Trophoblast cell (in vitro differentiated cells and primary cell): ENCODE measurements at regions not wholly inside any gene's neighbourhood (a gene's known extent, or its start where the extent isn't known, plus 50 kb on each side); places are given as distances from the start of the nearest gene placed in this dataset.
"Not testable (repeated sequence)": the region's sequence is repeated elsewhere in the genome, so short reads cannot be mapped to it uniquely, and the experiment has no call there.

Experiments
- DNase-seq, 2 donors: peaks; one replicate each; pipeline ENCODE4 v3.0.0-alpha.2; 2016
- H2AFZ ChIP-seq: 2 replicates; pipeline ENCODE4 v1.6.1; 2013; ENCODE audit warnings: low read length, moderate library complexity, mild to moderate bottlenecking; ENCODE audit not compliant: insufficient read depth, poor library complexity
- H2AK5ac ChIP-seq: 2 replicates; pipeline ENCODE4 v1.6.1; 2013; ENCODE audit warnings: mild to moderate bottlenecking, low read length
- H2BK120ac ChIP-seq: 2 replicates; pipeline ENCODE4 v1.6.1; 2013; ENCODE audit warnings: low read length, mild to moderate bottlenecking, moderate library complexity; ENCODE audit not compliant: insufficient read depth, poor library complexity
- H2BK12ac ChIP-seq: 2 replicates; pipeline ENCODE4 v1.6.1; 2013; ENCODE audit warnings: mild to moderate bottlenecking, low read length, moderate library complexity
- H2BK5ac ChIP-seq: 2 replicates; pipeline ENCODE4 v1.6.1; 2013; ENCODE audit warnings: low read length, low read depth, moderate library complexity, mild to moderate bottlenecking; ENCODE audit not compliant: poor library complexity
- H3K14ac ChIP-seq: 2 replicates; pipeline ENCODE4 v1.6.1; 2013; ENCODE audit warnings: mild to moderate bottlenecking, low read length
- H3K18ac ChIP-seq: 2 replicates; pipeline ENCODE4 v1.6.1; 2013; ENCODE audit warnings: mild to moderate bottlenecking, low read length
- H3K23ac ChIP-seq: 2 replicates; pipeline ENCODE4 v1.6.1; 2013; ENCODE audit warnings: low read length
- H3K27ac ChIP-seq: 2 replicates; pipeline ENCODE4 v1.5.1; 2013; ENCODE audit warnings: low read depth, mild to moderate bottlenecking, inconsistent platforms, low read length, moderate library complexity
- H3K27me3 ChIP-seq: 2 replicates; pipeline ENCODE4 v1.6.1; 2013; ENCODE audit warnings: inconsistent platforms, mild to moderate bottlenecking, low read length, moderate library complexity; ENCODE audit not compliant: insufficient read depth
- H3K36me3 ChIP-seq, 2 experiments: 1 replicate in 1 of 2; 2 replicates in 1 of 2; pipeline ENCODE4 v1.6.1; 2013; ENCODE audit warnings: low read length in 2 of 2, mild to moderate bottlenecking in 2 of 2, moderate library complexity in 1 of 2; ENCODE audit not compliant: insufficient read depth in 2 of 2, control insufficient read depth in 1 of 2
- H3K4ac ChIP-seq: 2 replicates; pipeline ENCODE4 v1.6.1; 2013; ENCODE audit warnings: low read depth, mild to moderate bottlenecking, low read length, moderate library complexity
- H3K4me1 ChIP-seq, 2 experiments: 1 replicate in 1 of 2; 2 replicates in 1 of 2; pipeline ENCODE4 v1.6.1; 2013; ENCODE audit warnings: low read length in 2 of 2, mild to moderate bottlenecking in 2 of 2, moderate library complexity in 1 of 2; ENCODE audit not compliant: insufficient read depth in 2 of 2, control insufficient read depth in 1 of 2
- H3K4me2 ChIP-seq: 2 replicates; pipeline ENCODE4 v1.6.1; 2013; ENCODE audit warnings: inconsistent platforms, mild to moderate bottlenecking, low read length, moderate library complexity
- H3K4me3 ChIP-seq: 2 replicates; pipeline ENCODE4 v1.5.1; 2013; ENCODE audit warnings: mild to moderate bottlenecking, low read depth, low read length, inconsistent platforms
- H3K79me1 ChIP-seq: one replicate; pipeline ENCODE4 v1.6.1; 2013; ENCODE audit warnings: low read length
- H3K79me2 ChIP-seq: 2 replicates; pipeline ENCODE4 v1.6.1; 2013; ENCODE audit warnings: low read length, mild to moderate bottlenecking; ENCODE audit not compliant: control insufficient read depth, insufficient read depth, poor library complexity
- H3K9ac ChIP-seq: 2 replicates; pipeline ENCODE4 v1.6.1; 2013; ENCODE audit warnings: mild to moderate bottlenecking, low read length
- H3K9me3 ChIP-seq: 2 replicates; pipeline ENCODE4 v1.6.1; 2013; ENCODE audit warnings: low read depth, mild to moderate bottlenecking, control low read depth, inconsistent platforms, low read length; ENCODE audit not compliant: insufficient read depth
- H4K12ac ChIP-seq: 2 replicates; pipeline ENCODE4 v1.6.1; 2013; ENCODE audit warnings: low read depth, mild to moderate bottlenecking, low read length, moderate library complexity
- H4K8ac ChIP-seq: 2 replicates; pipeline ENCODE4 v1.6.1; 2013; ENCODE audit warnings: low read depth, mild to moderate bottlenecking, low read length, moderate library complexity
- H4K91ac ChIP-seq: one replicate; pipeline ENCODE4 v1.6.1; 2013; ENCODE audit warnings: low read depth, mild to moderate bottlenecking, low read length, moderate library complexity
- WGBS: extraction: QIAGEN DNeasy Blood & Tissue Kit; methylation state at CpG from one replicate; pipeline ENCODE4 v1.1.7; 2013; ENCODE audit warnings: missing lambda C conversion rate; ENCODE audit not compliant: insufficient read length, insufficient coverage; ENCODE audit errors: extremely low coverage; 5-methylcytosine and 5-hydroxymethylcytosine counted together

GRCh38 chr3:87491843-87492242, 215.5 kb upstream of the POU1F1 start:
- Histone ChIP-seq H2AK5ac (no peak overlapping the region), H4K91ac (no peak overlapping the region), H4K12ac (no peak overlapping the region), H2BK5ac (no peak overlapping the region), H2BK12ac (no peak overlapping the region), H2BK120ac (no peak overlapping the region), H3K27me3 (no peaks in the 10 kb centered on the region), H3K9ac (no peak overlapping the region), H3K14ac (no peak overlapping the region), H4K8ac (no peak overlapping the region), H3K23ac (no peak overlapping the region), H2AFZ (no peak overlapping the region), H3K18ac (no peak overlapping the region), H3K4me2 (no peak overlapping the region), H3K79me1 (no peaks in the 10 kb centered on the region), H3K4me1 (no peaks in the 10 kb centered on the region), H3K9me3 (no peaks in the 10 kb centered on the region), H3K79me2 (no peaks in the 10 kb centered on the region), H3K36me3 (no peaks in the 10 kb centered on the region), H3K4me3 (no peak overlapping the region), H3K4ac (no peak overlapping the region), H3K27ac (no peak overlapping the region)
- DNase-seq, result no peak
- WGBS, result no CpG with 5 or more reads among the region's 2 CpGs

GRCh38 chr3:87489892-87490291, 213.5 kb upstream of the POU1F1 start:
- H4K91ac ChIP-seq, result no peak overlapping the region
- H2BK120ac ChIP-seq, result no peak overlapping the region
- H3K79me1 ChIP-seq, result no peaks in the 10 kb centered on the region
- H3K79me2 ChIP-seq, result no peaks in the 10 kb centered on the region
- no peaks in the 10 kb centered on the region for H3K4me1 ChIP-seq
- H2AFZ ChIP-seq, result no peak overlapping the region
- H4K8ac ChIP-seq, result no peak overlapping the region
- H3K27me3 ChIP-seq, result no peaks in the 10 kb centered on the region
- no peak overlapping the region for H3K9ac ChIP-seq
- no CpG with 5 or more reads among the region's 4 CpGs for WGBS
- H3K4ac ChIP-seq, result no peak overlapping the region
- no peak overlapping the region for H3K4me2 ChIP-seq
- no peak overlapping the region for H2BK12ac ChIP-seq
- H3K14ac ChIP-seq, result no peak overlapping the region
- H3K4me3 ChIP-seq, result no peak overlapping the region
- no peak for DNase-seq
- no peak overlapping the region for H3K23ac ChIP-seq
- no peak overlapping the region for H2AK5ac ChIP-seq
- no peaks in the 10 kb centered on the region for H3K36me3 ChIP-seq
- no peak overlapping the region for H2BK5ac ChIP-seq
- no peaks in the 10 kb centered on the region for H3K9me3 ChIP-seq
- H4K12ac ChIP-seq, result no peak overlapping the region
- no peak overlapping the region for H3K18ac ChIP-seq
- H3K27ac ChIP-seq, result no peak overlapping the region

GRCh38 chr3:87488765-87489164, 212.4 kb upstream of the POU1F1 start:
- H3K4me3 ChIP-seq, result no peak overlapping the region

DNA sequence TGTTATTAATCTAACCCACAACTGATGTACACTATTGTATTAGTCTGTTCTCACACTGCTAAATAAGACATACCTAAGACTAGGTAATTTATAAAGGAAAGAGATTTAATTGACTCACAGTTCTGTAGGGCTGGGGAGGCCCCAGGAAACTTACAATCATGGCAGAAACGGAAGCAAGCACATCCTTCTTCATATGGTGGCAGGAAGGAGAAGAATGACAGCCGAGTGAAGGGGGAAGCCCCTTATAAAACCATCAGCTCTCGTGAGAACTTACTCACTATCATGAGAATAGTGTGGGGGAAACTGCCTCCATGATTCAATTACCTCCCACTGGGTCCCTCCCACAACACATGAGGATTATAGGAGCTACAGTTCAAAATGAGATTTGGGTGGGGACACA, 210.3 kb upstream of the POU1F1 start:
- H3K4ac ChIP-seq, H3K23ac ChIP-seq, H4K8ac ChIP-seq, H3K14ac ChIP-seq, H3K9me3 ChIP-seq, H2AK5ac ChIP-seq, H3K4me3 ChIP-seq, H3K27ac ChIP-seq, H4K12ac ChIP-seq, H3K4me1 ChIP-seq, H3K18ac ChIP-seq, H3K79me2 ChIP-seq, DNase-seq, H3K9ac ChIP-seq, H4K91ac ChIP-seq, H3K79me1 ChIP-seq, H3K36me3 ChIP-seq, H2BK12ac ChIP-seq, H3K27me3 ChIP-seq, H2AFZ ChIP-seq, H2BK5ac ChIP-seq, H3K4me2 ChIP-seq, H2BK120ac ChIP-seq: not testable (repeated sequence)
- no CpG with 5 or more reads among the region's 3 CpGs for WGBS

More at GRCh38 chr3:87488765-87489164, 212.4 kb upstream of the POU1F1 start:
- no CpG with 5 or more reads among the region's 2 CpGs for WGBS
- no peaks in the 10 kb centered on the region for H3K9me3 ChIP-seq
- H3K4ac ChIP-seq, result no peak overlapping the region
- no peak overlapping the region for H3K14ac ChIP-seq
- no peak overlapping the region for H3K27ac ChIP-seq
- no peak overlapping the region for H2AFZ ChIP-seq
- H4K8ac ChIP-seq, result no peak overlapping the region
- H2AK5ac ChIP-seq, result no peak overlapping the region
- H4K91ac ChIP-seq, result no peak overlapping the region
- no peak overlapping the region for H3K9ac ChIP-seq
- H2BK120ac ChIP-seq, result no peak overlapping the region
- no peaks in the 10 kb centered on the region for H3K36me3 ChIP-seq
- no peak overlapping the region for H4K12ac ChIP-seq
- H3K4me1 ChIP-seq, result no peaks in the 10 kb centered on the region
- H3K23ac ChIP-seq, result no peak overlapping the region
- no peak overlapping the region for H3K4me2 ChIP-seq
- no peaks in the 10 kb centered on the region for H3K27me3 ChIP-seq
- no peak for DNase-seq
- H3K18ac ChIP-seq, result no peak overlapping the region
- no peak overlapping the region for H2BK5ac ChIP-seq
- H3K79me1 ChIP-seq, result no peaks in the 10 kb centered on the region
- no peak overlapping the region for H2BK12ac ChIP-seq
- H3K79me2 ChIP-seq, result no peaks in the 10 kb centered on the region
